ENCODE measurements at regions not wholly inside any gene's neighbourhood (a gene's known extent, or its start where the extent isn't known, plus 50 kb on each side); places are given as distances from the start of the nearest gene placed in this dataset.
"Not testable (repeated sequence)": the region's sequence is repeated elsewhere in the genome, so short reads cannot be mapped to it uniquely, and the experiment has no call there.

GRCh38 chr2:131753640-131754561 lies 226.2 kb downstream of the CCDC74A start:
- no peak for TF ChIP-seq CTCF (IDR thresholded peaks at IDR 0.05; ENCODE audit: unreplicated experiment)
- Mint-ChIP-seq H3K4me3 (ENCODE audit: low read depth) (no peak overlapping the region), H3K27me3 (no peaks in the 10 kb centered on the region), H3K9me3 (ENCODE audit: low read depth) (no peaks in the 10 kb centered on the region), H3K36me3 (ENCODE audit: insufficient read depth) (no peaks in the 10 kb centered on the region), H3K27ac (peak overlapping the region; percentile 45), H3K4me1 (ENCODE audit: low read depth) (no peaks in the 10 kb centered on the region)
- no peak for DNase-seq (ENCODE audit: low spot score, unreplicated experiment)

- Mint-ChIP-seq H3K9me3 (ENCODE audit: low read depth) (no peaks in the 10 kb centered on the region), H3K4me1 (ENCODE audit: low read depth) (no peaks in the 10 kb centered on the region), H3K4me3 (ENCODE audit: low read depth) (no peak overlapping the region), H3K36me3 (ENCODE audit: insufficient read depth) (no peaks in the 10 kb centered on the region), H3K27me3 (no peaks in the 10 kb centered on the region), H3K27ac (no peak overlapping the region)
- no peak for DNase-seq (ENCODE audit: low spot score, unreplicated experiment)
- TF ChIP-seq CTCF (IDR thresholded peaks at IDR 0.05; ENCODE audit: unreplicated experiment), result no peak
These were observed 227.4 kb downstream of the CCDC74A start for GRCh38 chr2:131754929-131755720.

GRCh38 chr2:131756141-131756907 lies 228.6 kb downstream of the CCDC74A start:
- TF ChIP-seq CTCF (IDR thresholded peaks at IDR 0.05; ENCODE audit: unreplicated experiment), result no peak
- DNase-seq (ENCODE audit: low spot score, unreplicated experiment), result no peak
- Mint-ChIP-seq H3K36me3 (ENCODE audit: insufficient read depth) (no peaks in the 10 kb centered on the region), H3K9me3 (ENCODE audit: low read depth) (no peaks in the 10 kb centered on the region), H3K27me3 (no peaks in the 10 kb centered on the region), H3K4me1 (ENCODE audit: low read depth) (no peaks in the 10 kb centered on the region), H3K27ac (no peak overlapping the region), H3K4me3 (ENCODE audit: low read depth) (no peak overlapping the region)

- H3K27me3 Mint-ChIP-seq; H3K36me3 Mint-ChIP-seq (ENCODE audit: insufficient read depth); DNase-seq (ENCODE audit: low spot score, unreplicated experiment); H3K4me1 Mint-ChIP-seq (ENCODE audit: low read depth); H3K27ac Mint-ChIP-seq; H3K9me3 Mint-ChIP-seq (ENCODE audit: low read depth); H3K4me3 Mint-ChIP-seq (ENCODE audit: low read depth): not testable (repeated sequence)
These were observed 231.3 kb downstream of the CCDC74A start for GRCh38 chr2:131758941-131759340.

- DNase-seq (ENCODE audit: low spot score, unreplicated experiment); H3K9me3 Mint-ChIP-seq (ENCODE audit: low read depth); H3K27ac Mint-ChIP-seq; H3K27me3 Mint-ChIP-seq; H3K36me3 Mint-ChIP-seq (ENCODE audit: insufficient read depth); H3K4me1 Mint-ChIP-seq (ENCODE audit: low read depth); H3K4me3 Mint-ChIP-seq (ENCODE audit: low read depth): not testable (repeated sequence)
These were observed 247.4 kb downstream of the CCDC74A start for GRCh38 chr2:131774955-131775555.

GRCh38 chr2:131775903-131776506 lies 248.3 kb downstream of the CCDC74A start:
- not testable (repeated sequence) for H3K27me3 Mint-ChIP-seq; DNase-seq (ENCODE audit: low spot score, unreplicated experiment); H3K4me1 Mint-ChIP-seq (ENCODE audit: low read depth); H3K36me3 Mint-ChIP-seq (ENCODE audit: insufficient read depth); H3K9me3 Mint-ChIP-seq (ENCODE audit: low read depth); H3K4me3 Mint-ChIP-seq (ENCODE audit: low read depth); H3K27ac Mint-ChIP-seq

GRCh38 chr2:131780446-131780845 lies 252.8 kb downstream of the CCDC74A start:
- not testable (repeated sequence) for H3K4me3 Mint-ChIP-seq (ENCODE audit: low read depth); DNase-seq (ENCODE audit: low spot score, unreplicated experiment); H3K36me3 Mint-ChIP-seq (ENCODE audit: insufficient read depth); H3K9me3 Mint-ChIP-seq (ENCODE audit: low read depth); H3K27ac Mint-ChIP-seq; H3K4me1 Mint-ChIP-seq (ENCODE audit: low read depth)
- peaks cover 12% of the 10 kb centered on the region for H3K27me3 Mint-ChIP-seq

Data from progenitor cell of endocrine pancreas (in vitro differentiated cells).